ENCODE measurements at regions not wholly inside any gene's neighbourhood (a gene's known extent, or its start where the extent isn't known, plus 50 kb on each side); places are given as distances from the start of the nearest gene placed in this dataset.
"Not testable (repeated sequence)": the region's sequence is repeated elsewhere in the genome, so short reads cannot be mapped to it uniquely, and the experiment has no call there.

- Mint-ChIP-seq H3K27ac (no peak overlapping the region), H3K36me3 (ENCODE audit: low read depth) (no peaks in the 10 kb centered on the region), H3K9me3 (no peaks in the 10 kb centered on the region)
Measured at GRCh38 chr3:105285653-105286241, 81.0 kb upstream of the ALCAM start.

GRCh38 chr3:105293441-105293840, 73.3 kb upstream of the ALCAM start:
- peaks cover 6% of the 10 kb centered on the region for H3K27me3 Mint-ChIP-seq
- H3K36me3 Mint-ChIP-seq (ENCODE audit: low read depth), result no peaks in the 10 kb centered on the region
- no peak overlapping the region for H3K27ac Mint-ChIP-seq
- peaks cover 9% of the 10 kb centered on the region for H3K9me3 Mint-ChIP-seq
- H3K4me3 Mint-ChIP-seq, result no peak overlapping the region
- no peaks in the 10 kb centered on the region for H3K4me1 Mint-ChIP-seq (ENCODE audit: low read depth)

More at GRCh38 chr3:105285653-105286241, 81.0 kb upstream of the ALCAM start:
- no peaks in the 10 kb centered on the region for H3K27me3 Mint-ChIP-seq
- H3K4me3 Mint-ChIP-seq, result no peak overlapping the region
- no peaks in the 10 kb centered on the region for H3K4me1 Mint-ChIP-seq (ENCODE audit: low read depth)

GRCh38 chr3:105296182-105296822, 70.4 kb upstream of the ALCAM start:
- not testable (repeated sequence) for H3K27me3 Mint-ChIP-seq; H3K4me3 Mint-ChIP-seq; H3K4me1 Mint-ChIP-seq (ENCODE audit: low read depth); H3K36me3 Mint-ChIP-seq (ENCODE audit: low read depth); H3K9me3 Mint-ChIP-seq; H3K27ac Mint-ChIP-seq

GRCh38 chr3:105304487-105304886, 62.2 kb upstream of the ALCAM start:
- Mint-ChIP-seq H3K27ac (no peak overlapping the region), H3K36me3 (ENCODE audit: low read depth) (no peaks in the 10 kb centered on the region), H3K27me3 (peaks cover 4% of the 10 kb centered on the region), H3K4me3 (no peak overlapping the region), H3K4me1 (ENCODE audit: low read depth) (no peaks in the 10 kb centered on the region), H3K9me3 (peaks cover 23% of the 10 kb centered on the region)

GRCh38 chr3:105315144-105315543, 51.6 kb upstream of the ALCAM start:
- no peak overlapping the region for H3K27ac Mint-ChIP-seq
- no peak overlapping the region for H3K4me3 Mint-ChIP-seq
- no peaks in the 10 kb centered on the region for H3K27me3 Mint-ChIP-seq
- H3K4me1 Mint-ChIP-seq (ENCODE audit: low read depth), result no peaks in the 10 kb centered on the region
- no peaks in the 10 kb centered on the region for H3K36me3 Mint-ChIP-seq (ENCODE audit: low read depth)
- no peaks in the 10 kb centered on the region for H3K9me3 Mint-ChIP-seq

GRCh38 chr3:105315815-105316214, 50.9 kb upstream of the ALCAM start:
- Mint-ChIP-seq H3K4me3 (no peak overlapping the region), H3K9me3 (no peaks in the 10 kb centered on the region), H3K27ac (no peak overlapping the region), H3K27me3 (no peaks in the 10 kb centered on the region), H3K4me1 (ENCODE audit: low read depth) (no peaks in the 10 kb centered on the region), H3K36me3 (ENCODE audit: low read depth) (no peaks in the 10 kb centered on the region)

- Mint-ChIP-seq H3K27ac (no peak overlapping the region), H3K36me3 (ENCODE audit: low read depth) (no peaks in the 10 kb centered on the region), H3K9me3 (no peaks in the 10 kb centered on the region), H3K4me3 (no peak overlapping the region), H3K4me1 (ENCODE audit: low read depth) (no peaks in the 10 kb centered on the region), H3K27me3 (no peaks in the 10 kb centered on the region)
Measured at GRCh38 chr3:105316331-105316730, 50.4 kb upstream of the ALCAM start.

Data from stimulated activated naive CD8-positive, alpha-beta T cell treated with anti-CD3 and anti-CD28 coated beads, Interleukin-15, Interleukin-2, amounts not matched to agents 100 ng/mL and 50 ng/mL, for 24 hours (primary cell).